Neuron (in vitro differentiated cells): ENCODE measurements at regions not wholly inside any gene's neighbourhood (a gene's known extent, or its start where the extent isn't known, plus 50 kb on each side); places are given as distances from the start of the nearest gene placed in this dataset.

Experiments used
- H2AFZ ChIP-seq: one replicate; pipeline ENCODE4 v1.6.1; 2013; ENCODE audit warnings: low read depth, mild to moderate bottlenecking, inconsistent platforms, low read length, moderate library complexity
- H3K27me3 ChIP-seq: one replicate; pipeline ENCODE4 v1.6.1; 2013; ENCODE audit warnings: low read length; ENCODE audit not compliant: insufficient read depth
- H3K36me3 ChIP-seq: one replicate; pipeline ENCODE4 v1.6.1; 2013; ENCODE audit warnings: low read length; ENCODE audit not compliant: insufficient read depth
- H3K4me1 ChIP-seq: one replicate; pipeline ENCODE4 v1.6.1; 2013; ENCODE audit warnings: low read length; ENCODE audit not compliant: insufficient read depth
- H3K4me3 ChIP-seq: 2 replicates; pipeline ENCODE4 v1.5.1; 2013; ENCODE audit warnings: mild to moderate bottlenecking, low read length, moderate library complexity
- H3K9me3 ChIP-seq: one replicate; pipeline ENCODE4 v1.6.1; 2013; ENCODE audit warnings: low read length

GRCh38 chr4:188826393-188826792, 687.2 kb downstream of the TRIML1 start:
- Histone ChIP-seq H3K4me3 (no peak overlapping the region), H2AFZ (no peak overlapping the region), H3K27me3 (no peaks in the 10 kb centered on the region), H3K9me3 (no peaks in the 10 kb centered on the region), H3K36me3 (no peaks in the 10 kb centered on the region), H3K4me1 (no peaks in the 10 kb centered on the region)

- no peaks in the 10 kb centered on the region for H3K9me3 ChIP-seq
- no peak overlapping the region for H2AFZ ChIP-seq
- H3K27me3 ChIP-seq, result no peaks in the 10 kb centered on the region
- no peak overlapping the region for H3K4me3 ChIP-seq
- H3K36me3 ChIP-seq, result no peaks in the 10 kb centered on the region
- no peaks in the 10 kb centered on the region for H3K4me1 ChIP-seq
These were observed 700.5 kb downstream of the TRIML1 start for GRCh38 chr4:188839704-188840103.

- Histone ChIP-seq H3K4me3 (no peak overlapping the region), H3K9me3 (no peaks in the 10 kb centered on the region), H3K27me3 (no peaks in the 10 kb centered on the region), H2AFZ (no peak overlapping the region), H3K36me3 (no peaks in the 10 kb centered on the region), H3K4me1 (no peaks in the 10 kb centered on the region)
These were observed 702.3 kb downstream of the TRIML1 start for GRCh38 chr4:188841523-188841922.

GRCh38 chr4:188854436-188854835, 715.2 kb downstream of the TRIML1 start:
- no peaks in the 10 kb centered on the region for H3K36me3 ChIP-seq
- H3K27me3 ChIP-seq, result no peaks in the 10 kb centered on the region
- H3K4me1 ChIP-seq, result no peaks in the 10 kb centered on the region
- no peak overlapping the region for H2AFZ ChIP-seq
- no peaks in the 10 kb centered on the region for H3K9me3 ChIP-seq
- H3K4me3 ChIP-seq, result no peak overlapping the region

- no peaks in the 10 kb centered on the region for H3K27me3 ChIP-seq
- H3K36me3 ChIP-seq, result no peaks in the 10 kb centered on the region
- H3K9me3 ChIP-seq, result no peaks in the 10 kb centered on the region
- no peaks in the 10 kb centered on the region for H3K4me1 ChIP-seq
- H3K4me3 ChIP-seq, result no peak overlapping the region
- no peak overlapping the region for H2AFZ ChIP-seq
These were observed 719.5 kb downstream of the TRIML1 start for GRCh38 chr4:188858696-188859095.

- Histone ChIP-seq H3K4me1 (no peaks in the 10 kb centered on the region), H3K4me3 (no peak overlapping the region), H3K9me3 (no peaks in the 10 kb centered on the region), H2AFZ (no peak overlapping the region), H3K36me3 (no peaks in the 10 kb centered on the region), H3K27me3 (no peaks in the 10 kb centered on the region)
These were observed 725.5 kb downstream of the TRIML1 start for GRCh38 chr4:188864741-188865140.

- H3K36me3 ChIP-seq, result no peaks in the 10 kb centered on the region
- H3K9me3 ChIP-seq, result no peaks in the 10 kb centered on the region
- H3K27me3 ChIP-seq, result no peaks in the 10 kb centered on the region
- no peaks in the 10 kb centered on the region for H3K4me1 ChIP-seq
- H3K4me3 ChIP-seq, result no peak overlapping the region
- no peak overlapping the region for H2AFZ ChIP-seq
These were observed 728.6 kb downstream of the TRIML1 start for GRCh38 chr4:188867796-188868195.

- Histone ChIP-seq H3K36me3 (no peaks in the 10 kb centered on the region), H2AFZ (no peak overlapping the region), H3K4me3 (no peak overlapping the region), H3K9me3 (no peaks in the 10 kb centered on the region), H3K4me1 (no peaks in the 10 kb centered on the region), H3K27me3 (no peaks in the 10 kb centered on the region)
These were observed 730.3 kb downstream of the TRIML1 start for GRCh38 chr4:188869581-188869980.

GRCh38 chr4:188872809-188873208, 733.6 kb downstream of the TRIML1 start:
- H3K4me3 ChIP-seq, result no peak overlapping the region
- H3K4me1 ChIP-seq, result no peaks in the 10 kb centered on the region
- no peaks in the 10 kb centered on the region for H3K9me3 ChIP-seq
- H2AFZ ChIP-seq, result no peak overlapping the region
- no peaks in the 10 kb centered on the region for H3K36me3 ChIP-seq
- H3K27me3 ChIP-seq, result no peaks in the 10 kb centered on the region

- H3K36me3 ChIP-seq, result no peaks in the 10 kb centered on the region
- no peaks in the 10 kb centered on the region for H3K4me1 ChIP-seq
- no peak overlapping the region for H2AFZ ChIP-seq
- H3K27me3 ChIP-seq, result no peaks in the 10 kb centered on the region
- H3K4me3 ChIP-seq, result no peak overlapping the region
- H3K9me3 ChIP-seq, result no peaks in the 10 kb centered on the region
These were observed 737.6 kb downstream of the TRIML1 start for GRCh38 chr4:188876881-188877280.

- no peaks in the 10 kb centered on the region for H3K27me3 ChIP-seq
- H3K4me1 ChIP-seq, result no peaks in the 10 kb centered on the region
- no peak overlapping the region for H3K4me3 ChIP-seq
- no peak overlapping the region for H2AFZ ChIP-seq
- H3K36me3 ChIP-seq, result no peaks in the 10 kb centered on the region
- H3K9me3 ChIP-seq, result no peaks in the 10 kb centered on the region
These were observed 740.4 kb downstream of the TRIML1 start for GRCh38 chr4:188879598-188879997.

- H3K27me3 ChIP-seq, result no peaks in the 10 kb centered on the region
- H2AFZ ChIP-seq, result peak overlapping the region; percentile 5
- H3K36me3 ChIP-seq, result no peaks in the 10 kb centered on the region
- H3K4me1 ChIP-seq, result no peaks in the 10 kb centered on the region
- no peak overlapping the region for H3K4me3 ChIP-seq
- no peaks in the 10 kb centered on the region for H3K9me3 ChIP-seq
These were observed 748.7 kb downstream of the TRIML1 start for GRCh38 chr4:188887905-188888304.

GRCh38 chr4:188892837-188893236, 753.6 kb downstream of the TRIML1 start:
- Histone ChIP-seq H2AFZ (no peak overlapping the region), H3K36me3 (no peaks in the 10 kb centered on the region), H3K4me1 (no peaks in the 10 kb centered on the region), H3K9me3 (no peaks in the 10 kb centered on the region), H3K27me3 (no peaks in the 10 kb centered on the region), H3K4me3 (no peak overlapping the region)

GRCh38 chr4:188903986-188904385, 764.7 kb downstream of the TRIML1 start:
- H2AFZ ChIP-seq, result no peak overlapping the region
- H3K36me3 ChIP-seq, result no peaks in the 10 kb centered on the region
- no peaks in the 10 kb centered on the region for H3K9me3 ChIP-seq
- no peaks in the 10 kb centered on the region for H3K27me3 ChIP-seq
- no peaks in the 10 kb centered on the region for H3K4me1 ChIP-seq
- no peak overlapping the region for H3K4me3 ChIP-seq
